Suprapubic skin (tissue), 4 donors: ENCODE measurements at regions not wholly inside any gene's neighbourhood (a gene's known extent, or its start where the extent isn't known, plus 50 kb on each side); places are given as distances from the start of the nearest gene placed in this dataset.

Source experiments
- CTCF ChIP-seq, 2 donors: fragments of 200-600 bp in 1 of 2; fragments of 450-650 bp in 1 of 2; sonication (generic) in 1 of 2; IDR thresholded peaks; one replicate each; pipeline ENCODE4 v1.5.1; 2016 to 2019; ENCODE audit warnings: antibody characterized with exemption in 2 of 2, mild to moderate bottlenecking in 1 of 2, moderate library complexity in 1 of 2
- EP300 ChIP-seq: sonication (generic); formaldehyde crosslinking; IDR thresholded peaks from one replicate; pipeline ENCODE4 v1.6.1; 2017; ENCODE audit warnings: antibody characterized with exemption
- POLR2A ChIP-seq, 2 donors: fragments of 450-650 bp; IDR thresholded peaks; one replicate each; pipeline ENCODE4 v1.6.1; 2017; ENCODE audit warnings: antibody characterized with exemption in 2 of 2, mild to moderate bottlenecking in 2 of 2, moderate library complexity in 2 of 2
- POLR2AphosphoS5 ChIP-seq, 3 donors: sonication (generic); formaldehyde crosslinking; IDR thresholded peaks; one replicate each; pipeline ENCODE4 v1.6.1; 2017; ENCODE audit warnings: antibody characterized with exemption in 3 of 3

- TF ChIP-seq CTCF (IDR thresholded peaks at IDR 0.05) (no peak), EP300 (no peak), POLR2A (IDR thresholded peaks at IDR 0.05) (no peak), POLR2AphosphoS5 (IDR thresholded peaks at IDR 0.05) (no peak)
These were observed 483.9 kb upstream of the NRP1 start for GRCh38 chr10:33818343-33818742.
